Liver (tissue), 3 donors: ENCODE measurements at regions not wholly inside any gene's neighbourhood (a gene's known extent, or its start where the extent isn't known, plus 50 kb on each side); places are given as distances from the start of the nearest gene placed in this dataset.
"Not testable (repeated sequence)": the region's sequence is repeated elsewhere in the genome, so short reads cannot be mapped to it uniquely, and the experiment has no call there.

Experiments used
- EGR1 ChIP-seq, 2 donors: IDR thresholded peaks; 2 replicates each; pipeline ENCODE4 v1.6.1; 2016 to 2018; ENCODE audit warnings: antibody characterized with exemption in 2 of 2, low read depth in 2 of 2
- RAD21 ChIP-seq, 2 donors: IDR thresholded peaks; 2 replicates each; pipeline ENCODE4 v1.6.1; 2016; ENCODE audit warnings: antibody characterized with exemption in 2 of 2, mild to moderate bottlenecking in 2 of 2
- SP1 ChIP-seq: IDR thresholded peaks from 2 replicates; pipeline ENCODE4 v1.6.1; 2018; ENCODE audit warnings: antibody characterized with exemption, mild to moderate bottlenecking
- TAF1 ChIP-seq: conservative IDR thresholded peaks from 2 replicates; pipeline ENCODE4 v1.6.1; 2016; ENCODE audit warnings: antibody characterized with exemption, mild to moderate bottlenecking
- YY1 ChIP-seq: IDR thresholded peaks from 2 replicates; pipeline ENCODE4 v1.6.1; 2016; ENCODE audit warnings: antibody characterized with exemption, mild to moderate bottlenecking
- TF ChIP-seq, protein P1 (sequence below): fragments of 150-350 bp; IDR thresholded peaks from 2 replicates; pipeline ENCODE4 v1.5.1; 2017; ENCODE audit warnings: improper control_type of control experiment, low read depth, low read length; ENCODE audit not compliant: missing input control
- TF ChIP-seq, protein P2 (sequence below): IDR thresholded peaks from 2 replicates; pipeline ENCODE4 v1.6.1; 2016; ENCODE audit warnings: antibody characterized with exemption
- donor health status: healthy.
- donor health status: healthy.

DNA sequence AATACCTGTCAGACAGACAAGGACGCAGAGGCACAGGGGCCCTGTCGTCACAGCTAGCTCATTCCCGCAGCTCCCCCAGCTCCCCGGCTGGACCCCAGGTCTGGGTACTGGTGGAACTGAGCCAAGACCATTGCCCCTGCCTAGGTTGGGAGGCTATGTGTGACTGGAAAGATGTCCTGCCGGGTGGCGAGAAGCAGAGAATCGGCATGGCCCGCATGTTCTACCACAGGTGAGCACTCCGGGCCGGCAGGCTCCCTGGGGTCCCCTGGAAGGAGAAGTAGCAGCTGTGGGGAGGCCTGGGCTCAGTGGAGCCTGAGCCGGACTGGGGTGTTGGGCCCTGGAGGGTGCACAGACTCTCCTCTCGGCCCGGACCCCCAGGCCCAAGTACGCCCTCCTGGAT is 3028.3 kb upstream of the TEKT4 start:
- TF ChIP-seq YY1; EGR1 (IDR thresholded peaks at IDR 0.05; ENCODE audit: low read depth in 2 of 2); RAD21 (IDR thresholded peaks at IDR 0.05); TAF1; SP1: not testable (repeated sequence)
- TF ChIP-seq, protein P1, sequence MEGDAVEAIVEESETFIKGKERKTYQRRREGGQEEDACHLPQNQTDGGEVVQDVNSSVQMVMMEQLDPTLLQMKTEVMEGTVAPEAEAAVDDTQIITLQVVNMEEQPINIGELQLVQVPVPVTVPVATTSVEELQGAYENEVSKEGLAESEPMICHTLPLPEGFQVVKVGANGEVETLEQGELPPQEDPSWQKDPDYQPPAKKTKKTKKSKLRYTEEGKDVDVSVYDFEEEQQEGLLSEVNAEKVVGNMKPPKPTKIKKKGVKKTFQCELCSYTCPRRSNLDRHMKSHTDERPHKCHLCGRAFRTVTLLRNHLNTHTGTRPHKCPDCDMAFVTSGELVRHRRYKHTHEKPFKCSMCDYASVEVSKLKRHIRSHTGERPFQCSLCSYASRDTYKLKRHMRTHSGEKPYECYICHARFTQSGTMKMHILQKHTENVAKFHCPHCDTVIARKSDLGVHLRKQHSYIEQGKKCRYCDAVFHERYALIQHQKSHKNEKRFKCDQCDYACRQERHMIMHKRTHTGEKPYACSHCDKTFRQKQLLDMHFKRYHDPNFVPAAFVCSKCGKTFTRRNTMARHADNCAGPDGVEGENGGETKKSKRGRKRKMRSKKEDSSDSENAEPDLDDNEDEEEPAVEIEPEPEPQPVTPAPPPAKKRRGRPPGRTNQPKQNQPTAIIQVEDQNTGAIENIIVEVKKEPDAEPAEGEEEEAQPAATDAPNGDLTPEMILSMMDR = not testable (repeated sequence)
- TF ChIP-seq, protein P2, sequence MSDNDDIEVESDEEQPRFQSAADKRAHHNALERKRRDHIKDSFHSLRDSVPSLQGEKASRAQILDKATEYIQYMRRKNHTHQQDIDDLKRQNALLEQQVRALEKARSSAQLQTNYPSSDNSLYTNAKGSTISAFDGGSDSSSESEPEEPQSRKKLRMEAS = not testable (repeated sequence)
